HG03342 (cell line): ENCODE measurements at regions not wholly inside any gene's neighbourhood (a gene's known extent, or its start where the extent isn't known, plus 50 kb on each side); places are given as distances from the start of the nearest gene placed in this dataset.
A peak's percentile ranks its signal among the peaks of the same experiment; 100 is the strongest.
"Not testable (repeated sequence)": the region's sequence is repeated elsewhere in the genome, so short reads cannot be mapped to it uniquely, and the experiment has no call there.

Experiments
- ATAC-seq: cut with Tn5 transposase; IDR thresholded peaks from one replicate; pipeline ENCODE4 v1.9.1; 2021; ENCODE audit warnings: mild to moderate bottlenecking, moderate library complexity; ENCODE audit not compliant: unreplicated experiment

DNA sequence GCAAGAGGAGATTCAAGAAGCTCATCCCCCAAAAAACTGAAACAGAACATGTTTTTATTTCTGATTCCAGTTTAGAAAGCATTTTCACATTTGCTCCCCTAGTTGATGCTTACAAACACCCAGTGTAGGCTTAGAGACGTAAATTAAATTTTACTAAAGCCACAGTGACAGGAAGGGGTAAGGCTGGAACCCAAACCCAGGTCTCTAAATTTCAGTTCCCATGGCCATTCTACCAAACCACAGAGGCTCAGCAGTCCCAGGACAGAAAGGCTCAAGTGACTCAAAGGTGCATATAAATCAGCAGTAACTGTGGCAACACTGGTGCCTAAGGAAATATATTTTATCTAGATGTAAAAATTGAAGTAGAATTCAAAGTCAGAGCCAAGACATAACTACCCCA, 128.7 kb downstream of the CEP120 start:
- peak; percentile 42 for ATAC-seq

DNA sequence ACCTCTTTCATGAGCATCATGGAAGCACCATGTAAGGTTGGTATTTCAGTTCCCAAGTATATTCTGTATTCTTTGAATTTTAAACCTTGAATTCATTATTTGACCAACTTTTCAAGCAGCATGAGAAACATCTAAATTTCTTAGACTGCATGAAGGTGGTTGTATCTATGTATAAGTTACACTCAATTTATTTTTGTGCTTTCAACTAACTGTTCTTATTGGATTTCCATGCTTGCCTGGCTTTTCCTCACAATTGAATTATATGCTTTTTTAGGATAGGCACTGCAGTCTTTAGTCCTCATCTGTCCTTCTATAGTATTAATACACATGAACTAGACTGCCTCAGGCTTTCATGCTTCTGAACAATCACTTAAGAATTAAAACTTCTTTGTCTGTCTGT, 134.0 kb downstream of the CEP120 start:
- no peak for ATAC-seq

DNA sequence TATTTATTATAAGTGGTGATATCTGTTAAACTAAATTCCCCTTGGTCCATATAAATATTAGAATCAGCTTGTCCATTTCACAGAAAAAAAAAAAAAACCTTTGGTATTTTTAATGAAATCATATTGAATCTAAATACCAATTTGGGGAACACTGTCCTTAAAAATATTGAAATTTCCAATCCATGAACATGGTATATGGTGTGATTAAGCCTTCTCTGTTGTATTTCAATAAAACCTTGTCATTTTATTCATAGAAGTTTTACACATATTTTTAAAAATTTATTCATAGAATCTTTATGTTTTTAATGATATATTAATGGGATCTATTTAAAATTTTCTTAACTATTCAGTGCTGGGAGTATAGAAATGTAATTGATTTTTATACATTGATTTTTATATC, 135.3 kb downstream of the CEP120 start:
- no peak for ATAC-seq

DNA sequence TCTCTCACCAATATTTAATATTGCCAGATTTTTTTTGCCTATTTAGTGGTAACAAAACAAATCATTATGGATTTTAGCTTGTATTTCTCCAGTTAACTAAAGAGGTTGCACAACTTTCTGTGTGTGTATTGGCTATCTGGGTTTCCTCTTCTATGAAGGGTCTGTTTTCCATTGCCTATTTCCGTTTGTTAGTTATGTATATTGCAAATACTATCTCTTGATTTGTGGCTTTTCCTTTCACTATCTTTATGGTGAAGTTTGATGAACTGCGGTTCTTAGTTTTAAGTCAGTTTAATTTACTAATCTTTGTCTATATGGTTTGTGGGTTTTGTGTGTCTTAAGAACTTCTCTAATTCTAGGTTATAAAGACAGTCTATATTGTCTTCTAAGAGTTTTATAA, 136.3 kb downstream of the CEP120 start:
- ATAC-seq: no peak

DNA sequence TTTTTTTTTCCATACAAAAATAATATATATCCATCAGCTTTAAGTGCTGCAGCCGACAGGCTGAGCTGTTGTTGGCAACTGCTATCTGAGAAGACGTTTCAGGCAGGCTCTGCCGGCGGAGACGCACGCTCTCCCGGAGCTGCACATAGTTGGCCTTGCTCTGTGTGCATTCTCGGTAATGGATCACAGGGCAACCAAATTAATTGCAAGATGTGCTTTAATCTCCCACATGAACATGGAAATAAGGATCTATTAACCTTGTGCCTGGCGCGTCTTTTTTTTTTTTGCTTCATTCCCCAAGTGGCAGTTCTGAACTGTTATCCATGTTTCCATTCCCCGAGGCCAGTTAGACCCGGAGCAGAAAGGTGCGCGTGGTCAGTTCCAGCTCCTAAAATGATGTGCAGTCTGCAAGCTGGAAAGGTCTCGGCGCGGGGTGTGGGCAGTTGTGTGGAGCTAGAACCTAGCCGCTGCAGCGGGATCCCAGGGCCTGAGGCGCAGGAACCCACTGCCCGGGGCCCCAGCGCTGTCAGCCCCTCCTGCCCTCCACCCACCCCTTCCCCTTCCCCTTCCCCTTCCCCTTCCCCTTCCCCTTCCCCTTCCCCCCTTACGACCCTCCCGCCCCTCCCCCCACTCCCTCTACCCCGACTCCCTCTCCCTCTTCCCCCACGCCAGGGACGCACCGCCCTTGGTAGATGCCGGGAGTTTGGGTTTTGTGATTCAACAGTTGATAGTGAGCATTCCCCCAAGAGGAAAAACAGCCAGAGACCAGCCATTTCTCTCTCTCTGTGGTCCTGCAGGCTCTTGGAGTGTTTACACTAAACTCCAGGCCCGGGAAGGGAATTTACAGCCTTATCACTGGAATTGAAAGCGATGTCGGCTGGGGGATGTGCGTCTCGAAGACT, 137.8 kb downstream of the CEP120 start:
- ATAC-seq: no peak

DNA sequence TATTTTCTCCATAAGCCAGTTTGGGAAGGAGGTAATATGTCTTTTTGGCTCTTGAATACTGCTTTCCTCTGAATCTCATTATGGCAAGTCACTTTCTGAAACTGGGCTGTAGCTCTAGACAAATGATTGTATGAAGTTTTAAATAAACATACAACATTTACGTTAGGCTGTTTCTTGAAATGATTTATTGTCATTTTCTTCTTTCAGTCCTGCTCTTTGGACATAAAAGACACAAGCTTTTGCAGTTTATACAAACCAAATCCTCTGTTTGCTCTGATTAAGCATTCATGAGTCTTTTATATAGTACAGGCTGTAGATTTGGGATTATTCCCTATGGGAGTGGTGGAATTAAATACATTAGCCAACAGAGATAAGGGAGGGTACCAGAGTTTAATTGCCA, 139.7 kb downstream of the CEP120 start:
- ATAC-seq: no peak

DNA sequence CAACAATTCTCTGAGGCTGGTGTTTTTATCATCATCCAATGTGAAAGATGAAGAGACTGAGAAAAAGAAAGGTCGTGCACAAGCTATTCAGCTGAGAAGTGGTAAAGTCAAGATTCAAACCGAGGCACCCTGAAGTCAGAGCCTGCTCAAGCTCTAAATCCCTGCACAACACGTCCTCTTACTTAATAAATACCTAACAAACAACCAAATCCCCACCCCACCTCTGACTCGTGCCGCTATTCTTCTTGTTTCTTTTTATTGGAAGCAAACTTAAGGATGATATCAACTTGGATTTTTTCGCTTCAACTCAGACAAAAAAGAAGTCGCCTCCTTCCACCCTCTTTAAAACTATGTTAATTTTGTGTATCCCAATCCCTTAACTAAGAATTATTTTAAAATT, 140.2 kb downstream of the CEP120 start:
- ATAC-seq: no peak

DNA sequence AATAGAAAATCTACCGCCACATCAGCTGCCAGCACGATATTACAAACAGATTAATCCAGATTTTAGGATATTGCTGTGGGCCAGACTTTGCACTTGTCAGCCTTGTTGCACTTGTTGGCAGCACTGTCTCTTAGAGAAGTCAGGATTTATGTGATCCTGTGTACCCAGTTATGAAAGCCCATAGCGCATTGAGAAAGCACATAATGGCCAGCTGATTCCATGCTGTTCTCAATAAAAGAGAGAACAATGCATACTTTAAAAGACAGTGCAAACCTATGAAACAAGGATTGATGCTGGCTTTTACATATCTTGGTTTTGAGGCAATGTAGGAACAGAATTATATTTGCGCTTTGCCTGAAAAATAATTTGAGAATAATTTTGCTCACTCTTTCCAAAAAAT, 140.8 kb downstream of the CEP120 start:
- no peak for ATAC-seq

DNA sequence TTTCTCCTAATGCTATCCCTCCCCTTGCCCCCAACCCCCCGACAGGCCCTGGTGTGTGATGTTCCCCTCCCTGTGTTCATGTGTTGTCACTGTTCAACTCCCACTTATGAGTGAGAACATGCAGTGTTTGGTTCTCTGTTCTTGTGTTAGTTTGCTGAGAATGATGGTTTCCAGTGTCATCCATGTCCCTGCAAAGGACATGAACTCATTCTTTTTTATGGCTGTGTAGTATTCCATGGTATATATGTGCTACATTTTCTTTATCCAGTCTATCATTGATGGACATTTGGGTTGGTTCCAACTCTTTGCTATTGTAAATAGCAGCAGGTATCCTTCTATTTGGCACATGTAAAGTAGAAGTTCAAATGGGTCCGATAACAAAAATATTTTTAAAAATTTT, 142.3 kb downstream of the CEP120 start:
- ATAC-seq: not testable (repeated sequence)

DNA sequence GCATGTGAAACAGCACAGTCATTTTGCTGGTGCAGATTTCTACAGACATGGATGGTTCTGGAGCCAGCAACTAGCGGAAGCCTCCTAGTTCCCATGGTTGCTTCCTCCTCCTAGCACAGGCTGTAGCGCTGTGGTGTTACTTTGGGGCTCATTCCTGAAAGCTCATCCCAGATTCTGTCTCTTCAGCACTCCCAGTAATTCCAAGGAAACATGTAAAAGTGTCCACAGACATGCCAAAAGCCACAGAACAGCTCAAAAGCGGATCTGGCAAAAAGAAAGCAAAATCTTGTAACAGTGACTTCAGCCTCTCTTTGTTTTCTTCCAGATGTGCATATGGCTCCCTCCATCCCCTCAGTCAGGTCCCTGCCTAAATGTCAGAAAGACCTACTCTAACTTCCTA, 144.1 kb downstream of the CEP120 start:
- ATAC-seq: no peak

DNA sequence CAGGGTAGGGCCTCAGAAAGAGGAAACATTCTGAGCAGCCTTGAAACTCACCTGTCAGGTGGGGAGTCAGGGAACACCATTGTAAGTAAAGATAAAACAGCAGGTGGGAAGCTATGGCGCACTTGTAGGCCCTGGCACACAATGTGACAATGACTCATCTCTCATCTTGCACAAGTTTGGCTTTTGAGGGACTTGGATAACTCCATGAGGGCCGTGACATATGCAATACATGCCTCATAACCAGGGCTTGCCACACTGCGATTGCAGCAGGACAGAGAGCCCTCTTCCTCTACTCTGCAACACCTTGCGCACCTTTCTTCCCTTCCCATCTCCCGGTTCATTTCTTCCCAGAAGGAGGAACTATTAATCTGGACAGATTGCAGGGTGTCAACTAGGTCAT, 144.9 kb downstream of the CEP120 start:
- no peak for ATAC-seq

DNA sequence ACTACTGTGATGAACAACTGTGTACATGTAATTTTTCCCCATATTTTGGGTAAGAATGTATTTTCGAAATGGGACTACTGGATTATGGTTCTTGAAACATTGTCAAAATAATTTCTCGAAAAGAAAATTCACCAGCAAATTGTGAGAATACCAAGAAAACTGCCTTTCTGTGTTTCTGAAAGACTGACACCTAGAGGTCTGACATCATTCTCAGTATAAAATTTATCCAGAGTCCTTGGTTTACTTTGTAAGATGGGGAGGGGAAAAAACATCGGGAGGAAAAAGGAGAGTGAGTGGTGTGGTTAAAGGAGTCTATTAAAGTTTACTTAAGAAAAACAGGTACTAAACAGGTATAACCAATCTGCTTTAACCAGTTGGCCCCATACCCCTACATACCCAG, 149.2 kb downstream of the CEP120 start:
- no peak for ATAC-seq

DNA sequence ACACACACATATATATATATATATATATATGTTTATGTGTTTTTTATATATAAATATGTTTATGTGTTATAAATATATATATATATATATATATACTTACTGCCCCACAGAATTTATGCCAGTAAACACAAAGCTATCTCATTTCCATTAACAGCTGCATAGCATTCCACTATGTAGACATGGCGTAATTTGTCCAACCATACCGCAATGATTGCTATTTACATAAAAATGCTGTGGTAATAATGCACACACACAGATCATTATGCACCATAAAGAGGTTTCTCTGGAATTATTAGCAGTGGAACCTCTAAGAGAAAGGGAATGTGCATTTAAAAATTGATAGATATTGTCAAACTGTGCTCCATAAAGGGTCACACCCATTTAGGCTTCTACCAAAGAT, 150.1 kb downstream of the CEP120 start:
- ATAC-seq: no peak

DNA sequence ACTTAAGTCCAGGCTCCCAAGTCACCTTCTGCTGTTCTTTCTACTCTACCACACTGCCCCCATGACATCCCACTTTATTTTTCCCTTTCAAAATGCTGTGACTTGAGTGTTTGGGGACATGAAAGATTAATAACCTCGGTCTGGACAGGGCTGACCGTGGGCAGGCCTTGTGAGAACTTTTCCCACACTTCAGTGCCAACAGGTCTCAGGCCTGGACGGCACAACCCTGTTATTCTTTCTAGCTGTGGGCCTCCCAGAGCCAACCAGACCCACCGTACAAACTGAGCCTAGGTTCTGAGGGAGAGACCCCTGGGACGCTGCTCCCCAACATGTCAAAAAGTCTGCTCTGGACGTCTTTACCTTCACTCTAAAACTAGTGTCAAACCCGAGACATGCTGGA, 153.4 kb downstream of the CEP120 start:
- ATAC-seq: no peak

DNA sequence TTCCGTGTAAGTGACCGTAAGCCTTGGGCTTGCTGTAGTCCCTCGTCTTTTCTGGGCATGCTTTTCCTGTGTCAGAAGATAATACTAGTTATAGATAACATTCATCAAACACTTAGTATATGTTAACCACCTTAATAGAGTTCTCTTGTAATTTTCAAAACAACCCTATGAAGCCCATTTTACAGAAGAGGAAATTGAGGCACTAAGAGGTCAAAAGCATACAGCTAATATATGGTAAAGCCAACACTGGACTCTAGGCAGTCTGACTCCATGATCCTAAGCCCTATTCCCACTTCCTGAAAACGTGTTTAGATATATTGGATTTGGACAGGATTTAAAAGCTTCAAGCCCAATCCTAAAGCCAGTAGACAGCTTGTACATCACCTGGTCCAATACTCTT, 153.8 kb downstream of the CEP120 start:
- no peak for ATAC-seq

DNA sequence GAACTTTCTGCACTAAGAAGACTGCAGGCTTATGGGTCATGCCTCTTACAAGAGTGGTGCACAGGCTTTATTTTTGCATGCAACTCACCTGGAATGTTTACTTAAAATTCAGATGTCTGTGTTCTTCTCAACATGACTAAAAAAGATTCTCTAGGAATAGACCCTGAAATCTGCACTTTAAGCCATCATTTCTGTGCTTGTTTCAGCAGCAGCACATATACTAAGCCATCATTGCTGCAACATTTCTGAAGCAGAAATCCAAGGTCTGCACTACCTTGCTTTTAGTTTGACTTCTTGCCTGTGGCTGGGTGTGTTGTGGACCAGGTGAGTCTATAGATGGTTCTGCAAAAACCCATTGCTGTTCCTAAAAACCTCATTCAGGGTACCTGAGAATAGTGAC, 156.8 kb downstream of the CEP120 start:
- no peak for ATAC-seq

DNA sequence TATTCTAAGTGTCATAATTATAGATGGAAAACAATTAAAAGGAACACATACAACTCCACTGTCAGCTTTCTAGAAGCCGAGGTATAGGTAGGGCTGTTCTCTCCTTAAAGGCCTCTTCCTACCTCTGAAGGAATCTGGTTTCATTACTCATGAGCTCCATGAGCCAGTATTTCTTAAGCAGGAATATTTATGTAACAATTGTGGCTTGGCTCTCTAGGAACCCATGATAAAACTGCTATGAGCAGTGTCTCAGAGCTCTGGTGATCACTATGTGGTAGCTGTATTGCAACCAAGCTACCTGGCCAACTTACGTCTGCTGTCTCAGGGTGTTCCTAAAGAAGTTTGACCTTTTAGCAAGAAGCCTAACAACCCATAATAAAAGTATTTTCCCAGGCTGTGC, 157.7 kb downstream of the CEP120 start:
- no peak for ATAC-seq

DNA sequence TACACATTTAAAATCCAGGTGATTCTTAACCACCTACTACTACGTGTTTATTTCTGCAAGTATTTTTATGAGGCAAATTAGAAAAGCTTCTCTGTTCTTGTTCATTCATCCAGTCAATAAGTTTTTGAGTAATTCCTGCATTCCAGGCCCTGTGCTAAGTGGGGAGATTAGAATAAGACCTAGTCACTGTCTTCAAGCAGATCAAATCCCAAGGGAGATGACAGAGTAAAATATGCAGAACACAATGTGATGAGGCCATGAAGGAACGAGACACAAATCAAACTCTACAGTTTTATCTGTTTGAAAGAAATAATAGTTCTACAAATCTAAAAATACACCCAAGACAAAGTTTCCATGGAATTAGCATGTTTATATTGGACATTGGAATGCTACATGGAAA, 158.8 kb downstream of the CEP120 start:
- no peak for ATAC-seq

DNA sequence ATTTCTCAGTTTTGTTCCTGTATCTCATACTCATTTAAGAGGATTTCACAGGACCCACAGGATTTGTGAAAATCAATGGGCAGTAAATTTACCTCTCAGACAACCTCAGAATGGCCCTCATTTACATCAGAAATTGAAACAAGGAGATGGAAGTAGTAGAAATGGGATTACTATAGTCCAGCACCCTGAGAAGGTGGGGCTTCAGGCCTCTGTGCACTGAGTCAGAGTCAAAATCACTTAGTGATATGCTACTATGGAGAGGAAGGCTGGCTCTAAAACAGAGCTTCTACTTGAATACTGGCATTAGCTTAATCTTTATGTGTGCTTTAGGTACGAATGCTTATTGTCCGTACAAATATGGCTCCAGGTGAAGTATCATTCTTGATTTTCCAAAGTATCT, 159.3 kb downstream of the CEP120 start:
- no peak for ATAC-seq

DNA sequence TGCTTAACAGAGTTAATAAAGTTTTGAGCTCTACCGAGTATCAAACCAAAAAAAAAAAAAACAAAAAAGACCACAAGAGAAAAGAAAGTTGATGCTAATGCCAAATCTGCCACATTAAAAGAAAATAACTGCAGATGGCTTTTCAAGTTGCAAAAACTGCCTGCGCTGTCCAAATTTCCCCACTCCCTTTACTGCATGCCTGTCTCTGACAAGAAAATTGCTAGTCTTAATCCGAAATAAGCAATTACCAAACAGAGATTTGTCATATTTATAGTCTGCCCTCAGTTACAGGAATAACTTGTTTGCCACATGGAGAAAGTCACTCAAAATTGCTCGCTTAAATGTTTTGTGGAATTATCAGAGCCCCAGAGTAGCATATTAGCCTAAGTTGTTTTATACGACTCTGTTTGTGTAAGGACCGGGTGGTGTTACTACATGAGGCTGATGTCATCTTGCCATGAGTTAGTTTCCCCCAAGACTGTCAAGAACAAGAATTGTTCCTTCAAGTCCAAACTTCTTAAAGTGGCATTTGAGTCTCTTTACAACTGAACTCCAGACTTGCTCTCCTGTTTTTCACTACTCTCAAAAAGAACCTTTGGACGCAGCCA, 160.9 kb downstream of the CEP120 start:
- ATAC-seq: no peak

DNA sequence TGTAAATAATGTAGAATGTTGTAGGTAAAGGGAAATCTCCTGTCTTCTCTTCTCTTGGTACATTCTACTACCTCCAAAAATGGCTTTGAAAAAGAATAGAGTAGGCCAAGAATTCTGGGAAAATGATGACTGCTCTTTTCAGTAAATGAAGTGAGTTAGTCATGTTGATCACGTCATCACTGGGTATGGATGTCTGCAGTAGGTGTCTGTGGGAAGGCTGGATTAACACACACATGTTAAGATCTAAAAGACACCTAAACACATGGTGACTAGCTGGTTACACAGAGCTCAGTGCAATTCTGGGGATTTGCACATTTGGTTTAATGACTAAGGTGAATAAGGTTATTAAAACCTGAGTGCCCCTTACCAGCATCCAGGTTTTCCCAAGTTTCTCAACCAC, 161.5 kb downstream of the CEP120 start:
- no peak for ATAC-seq

DNA sequence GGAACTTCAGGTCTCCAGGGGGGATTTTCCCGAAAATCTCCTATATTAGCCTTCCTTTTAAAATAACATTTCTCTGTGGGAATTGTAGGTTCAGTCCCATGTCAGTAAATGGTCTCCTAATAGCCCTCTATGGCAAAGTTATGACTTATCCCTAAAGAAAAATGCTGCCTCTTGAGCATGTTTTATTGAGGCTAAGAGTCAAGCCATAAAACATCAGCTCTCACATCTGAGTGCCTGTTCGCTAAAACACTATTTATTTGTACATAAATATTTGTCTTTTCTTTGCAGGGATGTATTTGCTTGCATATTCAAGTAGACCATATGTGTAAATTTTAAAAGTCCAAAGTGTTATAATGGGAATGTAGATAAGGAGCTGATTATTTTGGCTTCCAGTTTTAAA, 160.4 kb downstream of the PRDM6 start:
- ATAC-seq: no peak

DNA sequence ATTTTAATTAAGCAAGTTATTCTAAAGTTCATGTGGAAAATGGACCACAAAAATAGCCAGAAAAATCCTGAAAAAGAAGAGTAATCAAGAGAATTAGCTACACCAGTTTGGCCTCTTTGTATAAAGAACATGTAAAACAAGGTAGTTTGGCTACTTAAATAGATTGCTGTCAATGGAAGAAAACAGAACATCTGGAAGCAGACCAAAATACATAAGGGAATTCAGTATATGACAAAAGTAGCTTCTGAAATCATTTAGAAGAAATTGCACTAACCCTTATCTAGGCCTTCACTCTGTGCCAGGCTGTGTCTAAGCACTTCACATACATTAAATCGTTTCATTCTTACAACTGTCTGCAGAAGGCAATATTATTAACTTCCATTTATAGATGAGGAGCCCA, 156.6 kb downstream of the PRDM6 start:
- ATAC-seq: no peak
